H9 (cell line): ENCODE measurements at regions not wholly inside any gene's neighbourhood (a gene's known extent, or its start where the extent isn't known, plus 50 kb on each side); places are given as distances from the start of the nearest gene placed in this dataset.

Experiments used
- DNase-seq: peaks from one replicate; pipeline ENCODE4 v3.0.0-alpha.2; 2017
- H2AFZ ChIP-seq: one replicate; pipeline ENCODE4 v1.6.1; 2013; ENCODE audit warnings: mild to moderate bottlenecking, low read length, control low read depth, moderate library complexity
- H2AK5ac ChIP-seq: 2 replicates; pipeline ENCODE4 v1.6.1; 2013; ENCODE audit warnings: low read length, control low read depth, mixed read lengths; ENCODE audit not compliant: insufficient read length
- H2BK120ac ChIP-seq: one replicate; pipeline ENCODE4 v1.6.1; 2013; ENCODE audit warnings: low read depth, mild to moderate bottlenecking, low read length, control low read depth, inconsistent platforms; ENCODE audit not compliant: poor library complexity, severe bottlenecking
- H2BK12ac ChIP-seq: 2 replicates; pipeline ENCODE4 v1.6.1; 2013; ENCODE audit warnings: low read length, control low read depth, mixed read lengths, low read depth; ENCODE audit not compliant: insufficient read length
- H2BK15ac ChIP-seq: 2 replicates; pipeline ENCODE4 v1.6.1; 2013; ENCODE audit warnings: low read depth, low read length, control low read depth
- H2BK20ac ChIP-seq: one replicate; pipeline ENCODE4 v1.6.1; 2013; ENCODE audit warnings: low read depth, mild to moderate bottlenecking, low read length, control low read depth, inconsistent platforms; ENCODE audit not compliant: poor library complexity, severe bottlenecking
- H2BK5ac ChIP-seq: 2 replicates; pipeline ENCODE4 v1.6.1; 2013; ENCODE audit warnings: low read length, control low read depth, mixed read lengths; ENCODE audit not compliant: insufficient read length
- H3K14ac ChIP-seq: 2 replicates; pipeline ENCODE4 v1.6.1; 2013; ENCODE audit warnings: low read length, control low read depth; ENCODE audit not compliant: insufficient read depth
- H3K18ac ChIP-seq: 2 replicates; pipeline ENCODE4 v1.6.1; 2013; ENCODE audit warnings: low read depth, mild to moderate bottlenecking, mixed read lengths, low read length, control low read depth; ENCODE audit not compliant: insufficient read length
- H3K23ac ChIP-seq: 2 replicates; pipeline ENCODE4 v1.6.1; 2013; ENCODE audit warnings: low read length, control low read depth, mixed read lengths, low read depth; ENCODE audit not compliant: insufficient read length
- H3K23me2 ChIP-seq: 2 replicates; pipeline ENCODE4 v1.6.1; 2013; ENCODE audit warnings: low read depth, mild to moderate bottlenecking, mixed read lengths, low read length, control low read depth; ENCODE audit not compliant: insufficient read length, poor library complexity, severe bottlenecking
- H3K27ac ChIP-seq: 2 replicates; pipeline ENCODE4 v1.5.1; 2013; ENCODE audit warnings: low read length, control low read depth, mixed read lengths, low read depth; ENCODE audit not compliant: insufficient read length
- H3K27me3 ChIP-seq: 2 replicates; pipeline ENCODE4 v1.6.1; 2013; ENCODE audit warnings: low read length, control low read depth, inconsistent platforms; ENCODE audit not compliant: insufficient read depth
- H3K4ac ChIP-seq: 2 replicates; pipeline ENCODE4 v1.6.1; 2013; ENCODE audit warnings: low read depth, mild to moderate bottlenecking, control low read depth, inconsistent platforms, low read length, moderate library complexity
- H3K4me1 ChIP-seq: 2 replicates; pipeline ENCODE4 v1.6.1; 2013; ENCODE audit warnings: low read length, control low read depth, inconsistent platforms; ENCODE audit not compliant: insufficient read depth
- H3K4me2 ChIP-seq: 2 replicates; pipeline ENCODE4 v1.6.1; 2013; ENCODE audit warnings: low read length, control low read depth, mixed read lengths; ENCODE audit not compliant: insufficient read length, insufficient read depth
- H3K56ac ChIP-seq: 2 replicates; pipeline ENCODE4 v1.6.1; 2013; ENCODE audit warnings: low read depth, mild to moderate bottlenecking, mixed read lengths, low read length, control low read depth; ENCODE audit not compliant: insufficient read length
- H3K79me1 ChIP-seq: 2 replicates; pipeline ENCODE4 v1.6.1; 2013; ENCODE audit warnings: low read depth, mild to moderate bottlenecking, moderate library complexity, low read length, control low read depth, inconsistent platforms; ENCODE audit not compliant: insufficient read depth, poor library complexity, severe bottlenecking
- H3K79me2 ChIP-seq: 2 replicates; pipeline ENCODE4 v1.6.1; 2013; ENCODE audit warnings: low read length, control low read depth, inconsistent platforms; ENCODE audit not compliant: insufficient read depth
- H3K9ac ChIP-seq: 2 replicates; pipeline ENCODE4 v1.6.1; 2013; ENCODE audit warnings: low read length, control low read depth, mixed read lengths; ENCODE audit not compliant: insufficient read length; ENCODE audit errors: extremely low read depth
- H3K9me3 ChIP-seq: one replicate; pipeline ENCODE4 v1.6.1; 2013; ENCODE audit warnings: low read depth, low read length, inconsistent platforms; ENCODE audit not compliant: control insufficient read depth
- H3T11ph ChIP-seq: one replicate; pipeline ENCODE4 v1.6.1; 2013; ENCODE audit warnings: mild to moderate bottlenecking, low read length, control low read depth, inconsistent platforms
- H4K20me1 ChIP-seq: one replicate; pipeline ENCODE4 v1.6.1; 2013; ENCODE audit not compliant: control insufficient read depth, insufficient read length, insufficient read depth
- H4K5ac ChIP-seq: 2 replicates; pipeline ENCODE4 v1.6.1; 2013; ENCODE audit warnings: low read depth, mild to moderate bottlenecking, mixed read lengths, low read length, control low read depth; ENCODE audit not compliant: insufficient read length
- H4K8ac ChIP-seq: replicated peaks from 2 replicates; pipeline ENCODE4 v1.6.1; 2013; ENCODE audit warnings: low read length, control low read depth, mixed read lengths, low read depth; ENCODE audit not compliant: insufficient read length
- H4K91ac ChIP-seq: 2 replicates; pipeline ENCODE4 v1.6.1; 2013; ENCODE audit warnings: low read depth, mild to moderate bottlenecking, moderate library complexity, mixed read lengths, low read length, control low read depth; ENCODE audit not compliant: insufficient read length
- H3K27ac Mint-ChIP-seq, 3 experiments: 2 replicates in 2 of 3; 3 replicates in 1 of 3; pipeline ENCODE4 v1.8.0; 2020 to 2021; ENCODE audit warnings: mixed read lengths in 3 of 3, mild to moderate bottlenecking in 1 of 3, moderate library complexity in 1 of 3
- H3K27me3 Mint-ChIP-seq: 2 replicates; pipeline ENCODE4 v1.8.0; 2021; ENCODE audit warnings: low read depth, mild to moderate bottlenecking, moderate library complexity, mixed read lengths
- H3K36me3 Mint-ChIP-seq, 3 experiments: 2 replicates in 2 of 3; 3 replicates in 1 of 3; pipeline ENCODE4 v1.8.0; 2020 to 2021; ENCODE audit warnings: low read depth in 3 of 3, mixed read lengths in 3 of 3; ENCODE audit not compliant: insufficient read depth in 1 of 3
- H3K4me1 Mint-ChIP-seq, 2 experiments: 2 replicates each; pipeline ENCODE4 v1.8.0; 2020; ENCODE audit warnings: mixed read lengths in 2 of 2
- H3K4me3 Mint-ChIP-seq, 2 experiments: 2 replicates in 1 of 2; 3 replicates in 1 of 2; pipeline ENCODE4 v1.8.0; 2020 to 2021; ENCODE audit warnings: mild to moderate bottlenecking in 2 of 2, mixed read lengths in 2 of 2, moderate library complexity in 1 of 2
- H3K9me3 Mint-ChIP-seq, 2 experiments: 2 replicates in 1 of 2; 3 replicates in 1 of 2; pipeline ENCODE4 v1.8.0; 2020; ENCODE audit warnings: mild to moderate bottlenecking in 2 of 2, mixed read lengths in 2 of 2, moderate library complexity in 1 of 2
- CTCF ChIP-seq: fragments of 200-600 bp; sonication (generic); conservative IDR thresholded peaks from 3 replicates; pipeline ENCODE4 v1.8.0; 2021; ENCODE audit warnings: antibody characterized with exemption, mild to moderate bottlenecking
- WGBS: extraction: QIAGEN DNeasy Blood & Tissue Kit; methylation state at CpG from one replicate; pipeline ENCODE4 v1.1.7; 2013; ENCODE audit warnings: missing lambda C conversion rate, low lambda C conversion rate, mixed read lengths; ENCODE audit not compliant: insufficient read length; ENCODE audit errors: extremely low coverage; 5-methylcytosine and 5-hydroxymethylcytosine counted together

GRCh38 chr7:153297141-153297540 lies 537.6 kb downstream of the ACTR3B start:
- H3K27ac Mint-ChIP-seq = no peak overlapping the region

More at GRCh38 chr7:153297141-153297540, 537.6 kb downstream of the ACTR3B start:
- DNase-seq = no peak
- H2BK15ac ChIP-seq = no peak overlapping the region
- no peak overlapping the region for H3K27ac ChIP-seq
- H3K18ac ChIP-seq = no peak overlapping the region
- H3K9ac ChIP-seq = no peak overlapping the region
- H3K27me3 Mint-ChIP-seq = peaks cover 2% of the 10 kb centered on the region
- H3T11ph ChIP-seq = no peak overlapping the region
- WGBS = no CpG with 5 or more reads among the region's 7 CpGs
- H3K4me1 Mint-ChIP-seq = no peaks in the 10 kb centered on the region
- H4K20me1 ChIP-seq = no peaks in the 10 kb centered on the region
- no peaks in the 10 kb centered on the region for H3K79me2 ChIP-seq
- H2BK20ac ChIP-seq = no peak overlapping the region
- H3K27me3 ChIP-seq = no peaks in the 10 kb centered on the region
- peaks cover 20% of the 10 kb centered on the region for H3K9me3 ChIP-seq
- H3K23me2 ChIP-seq = no peaks in the 10 kb centered on the region
- no peak overlapping the region for H4K8ac ChIP-seq
- H3K4ac ChIP-seq = no peak overlapping the region
- no peak overlapping the region for H3K56ac ChIP-seq
- H3K4me3 Mint-ChIP-seq = no peak overlapping the region
- no peak overlapping the region for H2BK12ac ChIP-seq
- H3K9me3 Mint-ChIP-seq = peaks cover 83 to 92% of the 10 kb centered on the region in 2 experiments
- no peak overlapping the region for H2AFZ ChIP-seq
- no peak overlapping the region for H4K5ac ChIP-seq
- no peak for TF ChIP-seq CTCF
- H3K14ac ChIP-seq = no peak overlapping the region
- no peak overlapping the region for H3K23ac ChIP-seq
- H3K79me1 ChIP-seq = no peaks in the 10 kb centered on the region
- no peaks in the 10 kb centered on the region for H3K4me1 ChIP-seq
- no peak overlapping the region for H3K4me2 ChIP-seq
- no peak overlapping the region for H2BK120ac ChIP-seq
- no peak overlapping the region for H4K91ac ChIP-seq
- no peak overlapping the region for H2BK5ac ChIP-seq
- no peak overlapping the region for H2AK5ac ChIP-seq
- peaks cover 1 to 34% (median 4%) of the 10 kb centered on the region in 3 experiments; a peak in 4 of 7 replicates for H3K36me3 Mint-ChIP-seq
